C4-2B (cell line): ENCODE measurements at regions not wholly inside any gene's neighbourhood (a gene's known extent, or its start where the extent isn't known, plus 50 kb on each side); places are given as distances from the start of the nearest gene placed in this dataset.

Source experiments
- CTCF ChIP-seq: fragments of 450-650 bp; conservative IDR thresholded peaks from 2 replicates; pipeline ENCODE4 v1.5.1; 2017; ENCODE audit warnings: mild to moderate bottlenecking
- ZFX ChIP-seq: fragments of 450-650 bp; IDR thresholded peaks from 2 replicates; pipeline ENCODE4 v1.6.1; 2017

- no peak for TF ChIP-seq CTCF
- no peak for TF ChIP-seq ZFX
These were observed 1044.7 kb downstream of the GRIK2 start for GRCh38 chr6:102438171-102438570.
